ENCODE measurements at regions not wholly inside any gene's neighbourhood (a gene's known extent, or its start where the extent isn't known, plus 50 kb on each side); places are given as distances from the start of the nearest gene placed in this dataset.

DNA sequence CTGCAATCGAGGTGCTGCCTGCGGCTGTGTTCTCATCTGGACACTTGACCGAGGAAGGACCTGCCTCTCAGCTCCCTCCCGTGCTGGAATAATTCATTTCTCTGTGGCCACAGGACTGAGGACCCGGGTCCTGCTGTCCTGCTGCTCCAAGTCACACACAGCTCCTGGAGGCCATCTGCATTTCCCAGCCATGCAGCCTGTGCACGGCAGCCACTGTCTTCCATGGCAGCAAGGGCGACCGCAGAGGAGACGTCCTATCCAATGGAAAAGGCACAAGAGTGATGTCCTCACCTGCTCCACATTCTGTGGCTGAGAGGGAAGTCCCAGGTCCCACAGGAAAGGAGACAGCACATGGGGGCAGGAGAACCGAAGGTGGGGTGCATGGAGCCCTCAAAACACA, 495.8 kb downstream of the BRD1 start:
- ChIA-PET POLR2A (no interaction called here), CTCF (no interaction called here)
- no peak for TF ChIP-seq ZNF157 (tag by site-specific recombination; IDR thresholded peaks at IDR 0.05)
- TF ChIP-seq YY2 (tag by site-specific recombination; IDR thresholded peaks at IDR 0.05) = no peak
- TF ChIP-seq, protein P1, sequence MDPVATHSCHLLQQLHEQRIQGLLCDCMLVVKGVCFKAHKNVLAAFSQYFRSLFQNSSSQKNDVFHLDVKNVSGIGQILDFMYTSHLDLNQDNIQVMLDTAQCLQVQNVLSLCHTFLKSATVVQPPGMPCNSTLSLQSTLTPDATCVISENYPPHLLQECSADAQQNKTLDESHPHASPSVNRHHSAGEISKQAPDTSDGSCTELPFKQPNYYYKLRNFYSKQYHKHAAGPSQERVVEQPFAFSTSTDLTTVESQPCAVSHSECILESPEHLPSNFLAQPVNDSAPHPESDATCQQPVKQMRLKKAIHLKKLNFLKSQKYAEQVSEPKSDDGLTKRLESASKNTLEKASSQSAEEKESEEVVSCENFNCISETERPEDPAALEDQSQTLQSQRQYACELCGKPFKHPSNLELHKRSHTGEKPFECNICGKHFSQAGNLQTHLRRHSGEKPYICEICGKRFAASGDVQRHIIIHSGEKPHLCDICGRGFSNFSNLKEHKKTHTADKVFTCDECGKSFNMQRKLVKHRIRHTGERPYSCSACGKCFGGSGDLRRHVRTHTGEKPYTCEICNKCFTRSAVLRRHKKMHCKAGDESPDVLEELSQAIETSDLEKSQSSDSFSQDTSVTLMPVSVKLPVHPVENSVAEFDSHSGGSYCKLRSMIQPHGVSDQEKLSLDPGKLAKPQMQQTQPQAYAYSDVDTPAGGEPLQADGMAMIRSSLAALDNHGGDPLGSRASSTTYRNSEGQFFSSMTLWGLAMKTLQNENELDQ (tag by site-specific recombination; IDR thresholded peaks at IDR 0.05; ENCODE audit: low read depth) = no peak
- TF ChIP-seq ZNF214 (tag by site-specific recombination; IDR thresholded peaks at IDR 0.05; ENCODE audit: borderline replicate concordance) = no peak
- TF ChIP-seq ZNF175 (tag by site-specific recombination; IDR thresholded peaks at IDR 0.05) = no peak
- TF ChIP-seq FEZF1 (tag by site-specific recombination; IDR thresholded peaks at IDR 0.05) = no peak
- TF ChIP-seq ZNF169 (tag by site-specific recombination; IDR thresholded peaks at IDR 0.05) = no peak
- TF ChIP-seq ZNF585B (tag by site-specific recombination; IDR thresholded peaks at IDR 0.05) = no peak
- TF ChIP-seq ZFP37 (tag by site-specific recombination; IDR thresholded peaks at IDR 0.05) = no peak
- TF ChIP-seq ZBTB21 (tag by site-specific recombination; IDR thresholded peaks at IDR 0.05) = no peak
- TF ChIP-seq ZNF544 (tag by site-specific recombination; IDR thresholded peaks at IDR 0.05) = no peak
- TF ChIP-seq, protein P2, sequence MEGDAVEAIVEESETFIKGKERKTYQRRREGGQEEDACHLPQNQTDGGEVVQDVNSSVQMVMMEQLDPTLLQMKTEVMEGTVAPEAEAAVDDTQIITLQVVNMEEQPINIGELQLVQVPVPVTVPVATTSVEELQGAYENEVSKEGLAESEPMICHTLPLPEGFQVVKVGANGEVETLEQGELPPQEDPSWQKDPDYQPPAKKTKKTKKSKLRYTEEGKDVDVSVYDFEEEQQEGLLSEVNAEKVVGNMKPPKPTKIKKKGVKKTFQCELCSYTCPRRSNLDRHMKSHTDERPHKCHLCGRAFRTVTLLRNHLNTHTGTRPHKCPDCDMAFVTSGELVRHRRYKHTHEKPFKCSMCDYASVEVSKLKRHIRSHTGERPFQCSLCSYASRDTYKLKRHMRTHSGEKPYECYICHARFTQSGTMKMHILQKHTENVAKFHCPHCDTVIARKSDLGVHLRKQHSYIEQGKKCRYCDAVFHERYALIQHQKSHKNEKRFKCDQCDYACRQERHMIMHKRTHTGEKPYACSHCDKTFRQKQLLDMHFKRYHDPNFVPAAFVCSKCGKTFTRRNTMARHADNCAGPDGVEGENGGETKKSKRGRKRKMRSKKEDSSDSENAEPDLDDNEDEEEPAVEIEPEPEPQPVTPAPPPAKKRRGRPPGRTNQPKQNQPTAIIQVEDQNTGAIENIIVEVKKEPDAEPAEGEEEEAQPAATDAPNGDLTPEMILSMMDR (tag by site-specific recombination; IDR thresholded peaks at IDR 0.05) = no peak
- TF ChIP-seq, protein P3, sequence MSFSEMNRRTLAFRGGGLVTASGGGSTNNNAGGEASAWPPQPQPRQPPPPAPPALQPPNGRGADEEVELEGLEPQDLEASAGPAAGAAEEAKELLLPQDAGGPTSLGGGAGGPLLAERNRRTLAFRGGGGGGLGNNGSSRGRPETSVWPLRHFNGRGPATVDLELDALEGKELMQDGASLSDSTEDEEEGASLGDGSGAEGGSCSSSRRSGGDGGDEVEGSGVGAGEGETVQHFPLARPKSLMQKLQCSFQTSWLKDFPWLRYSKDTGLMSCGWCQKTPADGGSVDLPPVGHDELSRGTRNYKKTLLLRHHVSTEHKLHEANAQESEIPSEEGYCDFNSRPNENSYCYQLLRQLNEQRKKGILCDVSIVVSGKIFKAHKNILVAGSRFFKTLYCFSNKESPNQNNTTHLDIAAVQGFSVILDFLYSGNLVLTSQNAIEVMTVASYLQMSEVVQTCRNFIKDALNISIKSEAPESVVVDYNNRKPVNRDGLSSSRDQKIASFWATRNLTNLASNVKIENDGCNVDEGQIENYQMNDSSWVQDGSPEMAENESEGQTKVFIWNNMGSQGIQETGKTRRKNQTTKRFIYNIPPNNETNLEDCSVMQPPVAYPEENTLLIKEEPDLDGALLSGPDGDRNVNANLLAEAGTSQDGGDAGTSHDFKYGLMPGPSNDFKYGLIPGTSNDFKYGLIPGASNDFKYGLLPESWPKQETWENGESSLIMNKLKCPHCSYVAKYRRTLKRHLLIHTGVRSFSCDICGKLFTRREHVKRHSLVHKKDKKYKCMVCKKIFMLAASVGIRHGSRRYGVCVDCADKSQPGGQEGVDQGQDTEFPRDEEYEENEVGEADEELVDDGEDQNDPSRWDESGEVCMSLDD (tag by site-specific recombination; IDR thresholded peaks at IDR 0.05) = no peak
- TF ChIP-seq ZNF239 (tag by site-specific recombination; IDR thresholded peaks at IDR 0.05) = no peak
- TF ChIP-seq, protein P4, sequence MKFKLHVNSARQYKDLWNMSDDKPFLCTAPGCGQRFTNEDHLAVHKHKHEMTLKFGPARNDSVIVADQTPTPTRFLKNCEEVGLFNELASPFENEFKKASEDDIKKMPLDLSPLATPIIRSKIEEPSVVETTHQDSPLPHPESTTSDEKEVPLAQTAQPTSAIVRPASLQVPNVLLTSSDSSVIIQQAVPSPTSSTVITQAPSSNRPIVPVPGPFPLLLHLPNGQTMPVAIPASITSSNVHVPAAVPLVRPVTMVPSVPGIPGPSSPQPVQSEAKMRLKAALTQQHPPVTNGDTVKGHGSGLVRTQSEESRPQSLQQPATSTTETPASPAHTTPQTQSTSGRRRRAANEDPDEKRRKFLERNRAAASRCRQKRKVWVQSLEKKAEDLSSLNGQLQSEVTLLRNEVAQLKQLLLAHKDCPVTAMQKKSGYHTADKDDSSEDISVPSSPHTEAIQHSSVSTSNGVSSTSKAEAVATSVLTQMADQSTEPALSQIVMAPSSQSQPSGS (tag by site-specific recombination; IDR thresholded peaks at IDR 0.05; ENCODE audit: low read depth) = no peak
- TF ChIP-seq, protein P5, sequence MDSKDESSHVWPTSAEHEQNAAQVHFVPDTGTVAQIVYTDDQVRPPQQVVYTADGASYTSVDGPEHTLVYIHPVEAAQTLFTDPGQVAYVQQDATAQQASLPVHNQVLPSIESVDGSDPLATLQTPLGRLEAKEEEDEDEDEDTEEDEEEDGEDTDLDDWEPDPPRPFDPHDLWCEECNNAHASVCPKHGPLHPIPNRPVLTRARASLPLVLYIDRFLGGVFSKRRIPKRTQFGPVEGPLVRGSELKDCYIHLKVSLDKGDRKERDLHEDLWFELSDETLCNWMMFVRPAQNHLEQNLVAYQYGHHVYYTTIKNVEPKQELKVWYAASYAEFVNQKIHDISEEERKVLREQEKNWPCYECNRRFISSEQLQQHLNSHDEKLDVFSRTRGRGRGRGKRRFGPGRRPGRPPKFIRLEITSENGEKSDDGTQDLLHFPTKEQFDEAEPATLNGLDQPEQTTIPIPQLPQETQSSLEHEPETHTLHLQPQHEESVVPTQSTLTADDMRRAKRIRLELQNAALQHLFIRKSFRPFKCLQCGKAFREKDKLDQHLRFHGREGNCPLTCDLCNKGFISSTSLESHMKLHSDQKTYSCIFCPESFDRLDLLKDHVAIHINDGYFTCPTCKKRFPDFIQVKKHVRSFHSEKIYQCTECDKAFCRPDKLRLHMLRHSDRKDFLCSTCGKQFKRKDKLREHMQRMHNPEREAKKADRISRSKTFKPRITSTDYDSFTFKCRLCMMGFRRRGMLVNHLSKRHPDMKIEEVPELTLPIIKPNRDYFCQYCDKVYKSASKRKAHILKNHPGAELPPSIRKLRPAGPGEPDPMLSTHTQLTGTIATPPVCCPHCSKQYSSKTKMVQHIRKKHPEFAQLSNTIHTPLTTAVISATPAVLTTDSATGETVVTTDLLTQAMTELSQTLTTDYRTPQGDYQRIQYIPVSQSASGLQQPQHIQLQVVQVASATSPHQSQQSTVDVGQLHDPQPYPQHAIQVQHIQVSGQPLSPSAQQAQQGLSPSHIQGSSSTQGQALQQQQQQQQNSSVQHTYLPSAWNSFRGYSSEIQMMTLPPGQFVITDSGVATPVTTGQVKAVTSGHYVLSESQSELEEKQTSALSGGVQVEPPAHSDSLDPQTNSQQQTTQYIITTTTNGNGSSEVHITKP (tag by site-specific recombination; IDR thresholded peaks at IDR 0.05) = no peak
- TF ChIP-seq ZNF311 (tag by site-specific recombination; IDR thresholded peaks at IDR 0.05; ENCODE audit: borderline replicate concordance) = no peak
- no peak for TF ChIP-seq ZNF184 (tag by site-specific recombination; IDR thresholded peaks at IDR 0.05)
- TF ChIP-seq, protein P6, sequence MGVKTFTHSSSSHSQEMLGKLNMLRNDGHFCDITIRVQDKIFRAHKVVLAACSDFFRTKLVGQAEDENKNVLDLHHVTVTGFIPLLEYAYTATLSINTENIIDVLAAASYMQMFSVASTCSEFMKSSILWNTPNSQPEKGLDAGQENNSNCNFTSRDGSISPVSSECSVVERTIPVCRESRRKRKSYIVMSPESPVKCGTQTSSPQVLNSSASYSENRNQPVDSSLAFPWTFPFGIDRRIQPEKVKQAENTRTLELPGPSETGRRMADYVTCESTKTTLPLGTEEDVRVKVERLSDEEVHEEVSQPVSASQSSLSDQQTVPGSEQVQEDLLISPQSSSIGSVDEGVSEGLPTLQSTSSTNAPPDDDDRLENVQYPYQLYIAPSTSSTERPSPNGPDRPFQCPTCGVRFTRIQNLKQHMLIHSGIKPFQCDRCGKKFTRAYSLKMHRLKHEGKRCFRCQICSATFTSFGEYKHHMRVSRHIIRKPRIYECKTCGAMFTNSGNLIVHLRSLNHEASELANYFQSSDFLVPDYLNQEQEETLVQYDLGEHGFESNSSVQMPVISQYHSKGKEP (tag by site-specific recombination; IDR thresholded peaks at IDR 0.05) = no peak
- Histone ChIP-seq H3K4me1 (ENCODE audit: control insufficient read depth, insufficient read depth, low read length) (no peaks in the 10 kb centered on the region), H3K9me3 (ENCODE audit: control insufficient read depth, insufficient read depth, low read depth, low read length) (no peaks in the 10 kb centered on the region), H3K27ac (ENCODE audit: extremely low read depth, low read depth, low read length) (no peak overlapping the region), H3K4me3 (ENCODE audit: low read depth, low read length) (no peak overlapping the region), H3K36me3 (ENCODE audit: control insufficient read depth in 2 of 2, insufficient read depth in 1 of 2, low read length in 2 of 2) (no peaks in the 10 kb centered on the region)
